CD4-positive, alpha-beta T cell treated with Interleukin-1 beta for 1 hour (primary cell): ENCODE measurements at regions not wholly inside any gene's neighbourhood (a gene's known extent, or its start where the extent isn't known, plus 50 kb on each side); places are given as distances from the start of the nearest gene placed in this dataset.

Source experiments
- DNase-seq, 2 donors: peaks; one replicate each; pipeline ENCODE4 v3.0.0-alpha.2; 2020 to 2022

DNA sequence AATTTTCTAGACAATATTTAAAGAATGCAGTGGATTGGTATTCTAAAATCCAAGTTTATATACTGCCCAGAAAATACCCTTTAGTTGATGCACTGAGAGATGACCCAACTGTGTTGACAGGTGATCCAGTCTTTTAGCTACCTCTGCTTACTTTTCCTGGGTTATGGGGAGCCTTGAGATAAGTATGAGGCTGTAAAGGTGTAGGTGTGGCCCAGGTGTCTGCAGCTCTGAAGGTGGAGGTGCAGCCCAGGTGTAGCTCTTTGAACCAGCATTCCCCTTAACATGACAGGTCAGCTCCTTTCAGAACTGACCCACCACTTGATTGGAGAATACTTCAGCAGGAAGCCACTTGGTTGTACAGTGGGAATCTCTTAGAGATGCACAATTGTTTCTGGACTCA lies 62.3 kb upstream of the ACSL3 start:
- no peak for DNase-seq

DNA sequence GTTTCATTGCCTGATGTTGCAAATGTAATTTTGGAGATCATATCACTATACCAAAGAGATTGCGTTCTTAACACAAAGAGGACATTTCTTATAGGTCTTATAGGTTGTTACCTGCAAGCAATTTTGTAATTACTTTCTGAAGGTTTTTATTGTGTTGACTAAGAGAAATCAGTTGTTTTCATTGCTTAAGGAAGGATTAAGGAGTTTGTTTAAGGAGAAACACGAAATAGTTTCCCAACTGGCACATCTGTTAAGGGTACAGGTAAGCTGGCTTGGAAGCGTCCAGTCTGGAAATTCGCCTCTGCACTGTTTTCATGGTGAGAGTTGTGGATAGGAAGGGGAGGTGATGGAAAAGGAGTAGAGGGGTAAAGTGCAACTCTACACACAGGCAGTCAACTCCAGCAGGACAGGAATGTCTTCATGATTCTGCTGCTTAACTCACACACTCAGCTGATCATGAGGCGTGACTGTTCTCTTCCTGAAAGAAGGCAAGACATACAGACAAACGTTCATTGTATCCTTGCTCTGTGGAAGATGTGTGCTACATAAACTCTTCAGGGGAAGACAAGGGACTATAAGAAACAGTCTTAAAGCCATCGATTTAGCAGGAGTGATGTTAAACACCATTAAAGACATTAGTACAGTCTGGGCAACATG lies 61.4 kb upstream of the ACSL3 start:
- DNase-seq, result no peak

DNA sequence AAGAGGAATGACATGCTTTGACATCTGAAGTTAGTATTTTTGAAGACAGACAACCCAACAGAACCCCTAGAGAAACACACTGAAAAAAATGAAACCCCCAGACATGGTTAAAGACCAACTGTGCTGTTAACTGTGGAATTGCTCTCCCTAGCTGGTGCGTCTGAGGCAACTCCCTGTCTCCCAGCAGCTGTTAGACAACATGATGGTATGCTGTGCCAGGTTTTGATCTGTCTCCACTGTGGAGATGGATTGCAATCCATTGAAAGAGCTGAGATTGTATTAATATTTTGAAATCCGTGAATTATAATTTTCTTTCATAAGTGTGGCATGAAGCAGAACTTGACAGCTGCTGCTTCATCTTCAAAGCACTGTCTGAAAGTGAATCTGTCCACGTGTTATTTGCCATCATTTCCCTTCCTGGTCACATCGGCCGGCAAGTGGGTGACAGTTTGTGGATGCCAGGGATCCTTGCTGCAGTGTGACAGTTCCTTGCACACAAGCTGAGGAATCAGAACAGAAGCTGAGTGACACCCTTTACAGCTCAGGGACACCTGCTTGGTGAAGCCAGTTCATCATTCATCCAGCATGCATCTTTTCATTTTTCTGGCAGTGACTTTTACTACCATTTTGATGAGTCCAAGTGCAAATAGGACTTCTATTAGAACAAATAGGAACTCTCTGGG lies 58.2 kb upstream of the ACSL3 start:
- DNase-seq, result no peak

DNA sequence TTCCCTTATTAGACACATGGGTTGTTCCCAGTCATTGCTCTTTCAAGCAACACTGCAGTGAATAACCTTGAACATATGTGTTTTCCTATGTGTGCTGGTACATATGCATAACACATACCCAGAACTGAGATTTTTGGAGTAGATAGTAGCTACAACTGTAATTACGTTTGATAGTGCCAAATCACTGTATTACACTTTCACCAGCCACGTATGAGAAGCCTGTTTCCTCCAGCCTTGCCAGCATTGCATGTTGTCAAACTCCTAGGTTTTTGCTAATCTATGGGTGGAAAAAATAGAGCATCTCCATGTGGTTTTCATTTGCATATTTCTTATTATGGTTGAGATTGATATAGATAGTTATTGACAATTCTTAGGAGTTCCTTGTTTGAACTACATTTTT lies 56.5 kb upstream of the ACSL3 start:
- no peak for DNase-seq

DNA sequence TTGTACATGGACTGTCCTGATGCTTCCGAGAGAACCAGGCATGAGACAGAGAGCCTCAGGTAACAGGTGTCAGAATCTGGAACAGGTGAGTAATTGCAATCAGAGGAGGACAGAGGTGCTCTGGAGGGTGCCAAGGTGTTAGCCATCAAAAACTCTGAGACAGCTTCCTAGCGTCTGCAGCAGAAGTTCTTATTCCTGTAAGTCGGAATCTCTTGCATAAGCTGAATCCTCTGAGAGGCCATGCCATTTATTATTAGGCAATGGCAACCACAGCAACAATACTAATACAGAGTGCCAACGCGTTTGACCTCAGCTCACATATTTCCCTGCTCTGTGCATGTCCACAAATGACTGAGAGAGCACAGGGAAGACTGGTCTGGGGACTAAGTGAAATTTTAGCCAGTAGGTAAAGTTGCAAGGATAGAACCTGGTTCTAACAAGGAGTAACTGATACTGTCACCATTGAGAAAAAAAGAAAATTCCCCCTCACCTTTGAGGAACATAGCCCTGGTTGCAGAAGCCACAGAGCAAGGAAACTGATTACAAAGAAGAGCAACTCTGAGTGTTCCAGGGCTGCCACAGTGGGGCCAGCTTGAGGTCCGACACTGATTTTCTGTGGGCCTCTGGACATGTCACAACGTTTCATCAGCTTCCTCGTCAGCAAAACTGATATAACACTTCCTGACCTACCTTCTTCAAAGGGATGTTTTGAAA lies 55.1 kb upstream of the ACSL3 start:
- DNase-seq, result peak in 1 of 2 donors; percentile 32

- DNase-seq, result no peak
Observed at GRCh38 chr2:222806526-222807137, 54.2 kb upstream of the ACSL3 start.

GRCh38 chr2:222807431-222807830 lies 53.4 kb upstream of the ACSL3 start:
- no peak for DNase-seq

DNA sequence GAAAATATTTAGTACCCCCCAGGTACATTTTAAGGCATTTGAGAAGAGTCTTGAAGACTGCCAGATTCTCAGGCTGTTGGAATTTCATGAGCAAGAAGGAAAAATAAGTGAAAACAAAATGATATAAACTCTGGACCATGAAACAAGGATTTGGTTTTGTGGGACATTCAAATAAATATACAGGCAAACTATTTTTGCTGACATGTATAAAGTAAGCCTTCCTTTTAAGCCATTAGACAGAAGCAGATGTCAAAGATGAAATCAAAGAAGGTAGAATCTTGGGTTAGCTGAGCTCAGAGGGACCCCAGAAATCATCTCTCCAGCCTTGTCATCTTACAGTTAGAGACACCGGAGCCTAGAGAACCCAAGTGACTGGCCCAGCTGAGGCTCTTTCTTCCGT lies 51.3 kb upstream of the ACSL3 start:
- no peak for DNase-seq

DNA sequence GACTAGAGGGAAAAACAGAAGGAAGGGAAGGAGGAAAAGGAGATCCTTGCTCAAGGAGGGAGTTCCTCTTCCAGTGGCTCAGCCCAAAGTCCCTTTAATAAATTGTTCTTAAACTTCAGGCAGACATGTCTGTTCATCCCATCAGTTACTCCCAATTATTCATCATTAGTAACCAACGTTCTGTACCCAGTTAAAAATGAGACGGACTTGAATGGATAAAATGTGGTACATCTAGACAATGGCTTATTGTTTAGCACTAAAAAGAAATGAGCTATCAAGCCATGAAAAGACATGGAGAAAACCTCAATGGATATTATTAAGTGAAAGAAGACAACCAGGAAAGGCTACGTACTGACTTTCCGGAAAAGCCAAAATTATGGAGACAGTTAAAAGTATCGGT lies 50.8 kb upstream of the ACSL3 start:
- DNase-seq, result no peak
